Gastrocnemius medialis (tissue), 4 donors: ENCODE measurements at regions not wholly inside any gene's neighbourhood (a gene's known extent, or its start where the extent isn't known, plus 50 kb on each side); places are given as distances from the start of the nearest gene placed in this dataset.

Experiments
- ATAC-seq, 2 donors: fragments of 150-250 bp; one replicate each; pipeline ENCODE4 v1.9.1; 2016
- DNase-seq, 2 donors: peaks; one replicate each; pipeline ENCODE4 v3.0.0-alpha.2; 2019
- H3K27ac ChIP-seq, 4 donors: fragments of 200-600 bp; sonication (generic); 1 replicate in 1 of 4; 2 replicates in 3 of 4; pipeline ENCODE4 v1.5.1; 2016 to 2018; ENCODE audit warnings: mild to moderate bottlenecking in 2 of 4, moderate library complexity in 1 of 4
- H3K27me3 ChIP-seq, 3 donors: fragments of 200-600 bp; sonication (generic) in 2 of 3; 1 replicate in 1 of 3; 2 replicates in 2 of 3; pipeline versions ENCODE4 v1.5.1 to v1.6.0; 2016 to 2019; ENCODE audit warnings: mild to moderate bottlenecking in 1 of 3, moderate library complexity in 1 of 3
- H3K36me3 ChIP-seq, 2 donors: fragments of 200-600 bp; sonication (generic) in 1 of 2; one replicate each; pipeline ENCODE4 v1.5.1; 2017 to 2018
- H3K4me1 ChIP-seq, 2 donors: fragments of 200-600 bp; sonication (generic) in 1 of 2; one replicate each; pipeline ENCODE4 v1.5.1; 2016 to 2017; ENCODE audit warnings: mild to moderate bottlenecking in 2 of 2
- H3K4me3 ChIP-seq, 4 donors: fragments of 200-600 bp; sonication (generic) in 3 of 4; 1 replicate in 1 of 4; 2 replicates in 3 of 4; pipeline ENCODE4 v1.5.1; 2016 to 2019; ENCODE audit warnings: mild to moderate bottlenecking in 2 of 4
- H3K9me3 ChIP-seq, 3 donors: fragments of 200-600 bp; sonication (generic) in 2 of 3; 1 replicate in 1 of 3; 2 replicates in 2 of 3; pipeline ENCODE4 v1.5.1; 2016 to 2019
- POLR2A ChIP-seq, 2 donors: fragments of 450-650 bp; IDR thresholded peaks; one replicate each; pipeline ENCODE4 v1.6.1; 2017; ENCODE audit warnings: antibody characterized with exemption in 2 of 2, mild to moderate bottlenecking in 2 of 2, moderate library complexity in 2 of 2
- in situ Hi-C, 4 donors: fragments of 200-750 bp; cut with MboI; loops; one replicate each; pipeline versions ENCODE4 v1.15.0 to v1.8.0; 2017; ENCODE audit warnings: low sequenced_read_pairs in 4 of 4
- intact Hi-C: fragments of 100-400 bp; cut with DNase I; formaldehyde crosslinking; loops from one replicate; pipeline ENCODE4 v1.15.1; 2023; ENCODE audit warnings: low total_unique reads
- TF ChIP-seq, protein P1 (sequence below), 5 experiments: fragments of 450-650 bp in 3 of 5; fragments of 200-600 bp in 2 of 5; sonication (generic) in 2 of 5; IDR thresholded peaks in 4 of 5; conservative IDR thresholded peaks in 1 of 5; 1 replicate in 4 of 5; 2 replicates in 1 of 5; pipeline ENCODE4 v1.5.1; 2016 to 2019; ENCODE audit warnings: antibody characterized with exemption in 5 of 5, mild to moderate bottlenecking in 3 of 5, moderate library complexity in 3 of 5

DNA sequence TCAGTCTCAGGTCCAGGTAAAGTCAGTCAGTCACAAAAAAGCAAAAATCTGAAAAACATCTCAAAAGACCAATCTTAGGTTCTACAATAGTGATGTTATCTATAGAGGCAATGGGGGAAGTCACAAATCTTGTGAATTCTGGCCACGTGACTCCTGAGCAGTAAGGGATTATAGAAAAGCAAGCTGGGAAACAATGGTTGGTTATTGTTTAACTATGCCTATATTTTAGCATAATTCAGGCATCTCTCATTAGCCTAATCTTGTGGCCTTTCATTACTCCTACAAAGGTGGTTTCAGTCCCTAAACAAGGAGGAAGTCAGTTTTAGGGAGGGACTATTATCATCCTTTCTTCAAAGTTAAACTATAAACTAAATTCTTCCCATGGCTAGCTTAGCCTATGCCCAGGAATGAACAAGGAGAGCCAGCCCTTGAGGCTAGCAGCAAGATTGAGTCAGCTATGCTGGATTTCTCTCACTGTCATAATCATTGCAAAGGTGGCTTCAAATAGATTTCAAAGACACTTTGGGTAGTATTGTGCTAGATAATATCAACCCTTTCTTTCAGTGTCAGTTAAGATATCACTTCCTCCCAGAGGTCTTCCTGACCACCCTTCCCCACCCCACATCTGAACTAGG lies 56.4 kb upstream of the ITGA6 start:
- intact Hi-C loops, result no loop called here
- no peaks in the 10 kb centered on the region for H3K27me3 ChIP-seq
- TF ChIP-seq POLR2A (IDR thresholded peaks at IDR 0.05), result no peak
- TF ChIP-seq, protein P1, sequence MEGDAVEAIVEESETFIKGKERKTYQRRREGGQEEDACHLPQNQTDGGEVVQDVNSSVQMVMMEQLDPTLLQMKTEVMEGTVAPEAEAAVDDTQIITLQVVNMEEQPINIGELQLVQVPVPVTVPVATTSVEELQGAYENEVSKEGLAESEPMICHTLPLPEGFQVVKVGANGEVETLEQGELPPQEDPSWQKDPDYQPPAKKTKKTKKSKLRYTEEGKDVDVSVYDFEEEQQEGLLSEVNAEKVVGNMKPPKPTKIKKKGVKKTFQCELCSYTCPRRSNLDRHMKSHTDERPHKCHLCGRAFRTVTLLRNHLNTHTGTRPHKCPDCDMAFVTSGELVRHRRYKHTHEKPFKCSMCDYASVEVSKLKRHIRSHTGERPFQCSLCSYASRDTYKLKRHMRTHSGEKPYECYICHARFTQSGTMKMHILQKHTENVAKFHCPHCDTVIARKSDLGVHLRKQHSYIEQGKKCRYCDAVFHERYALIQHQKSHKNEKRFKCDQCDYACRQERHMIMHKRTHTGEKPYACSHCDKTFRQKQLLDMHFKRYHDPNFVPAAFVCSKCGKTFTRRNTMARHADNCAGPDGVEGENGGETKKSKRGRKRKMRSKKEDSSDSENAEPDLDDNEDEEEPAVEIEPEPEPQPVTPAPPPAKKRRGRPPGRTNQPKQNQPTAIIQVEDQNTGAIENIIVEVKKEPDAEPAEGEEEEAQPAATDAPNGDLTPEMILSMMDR (IDR thresholded peaks at IDR 0.05 in 4 of 5, conservative IDR thresholded peaks at IDR 0.05 in 1 of 5), result no peak
- H3K4me1 ChIP-seq, result peaks cover 0 to 7% of the 10 kb centered on the region in 2 donors
- in situ Hi-C loops, result no loop called here
- ATAC-seq, result no peak
- no peaks in the 10 kb centered on the region for H3K36me3 ChIP-seq
- no peaks in the 10 kb centered on the region for H3K9me3 ChIP-seq
- DNase-seq, result no peak
- no peak overlapping the region for H3K4me3 ChIP-seq
- H3K27ac ChIP-seq, result no peak overlapping the region

DNA sequence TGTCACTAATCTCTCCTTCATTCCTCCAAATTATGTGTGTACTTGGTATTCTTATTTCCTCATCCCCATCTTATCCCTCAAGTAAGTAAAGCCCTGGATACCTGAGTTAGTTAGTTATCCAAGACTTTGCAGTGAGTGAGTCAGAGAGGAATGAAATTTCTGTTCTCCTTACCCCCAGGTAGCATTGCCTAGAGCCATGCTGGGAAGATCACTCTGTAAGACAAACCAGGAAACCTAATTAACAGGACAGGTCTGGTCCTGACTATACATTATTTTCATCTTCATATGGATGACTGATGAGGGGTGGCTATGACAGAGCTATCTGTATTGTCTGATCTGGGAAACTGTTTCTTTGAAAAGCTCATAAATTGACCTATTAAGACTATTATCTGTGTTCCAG lies 55.0 kb upstream of the ITGA6 start:
- DNase-seq, result no peak
- Histone ChIP-seq H3K9me3 (no peaks in the 10 kb centered on the region), H3K4me3 (no peak overlapping the region), H3K27ac (no peak overlapping the region), H3K27me3 (no peaks in the 10 kb centered on the region), H3K4me1 (peaks cover 8 to 11% of the 10 kb centered on the region in 2 donors), H3K36me3 (no peaks in the 10 kb centered on the region)
- in situ Hi-C loops, result no loop called here
- TF ChIP-seq, protein P1 (IDR thresholded peaks at IDR 0.05 in 4 of 5, conservative IDR thresholded peaks at IDR 0.05 in 1 of 5), result no peak
- TF ChIP-seq POLR2A (IDR thresholded peaks at IDR 0.05), result no peak
- ATAC-seq, result no peak
- intact Hi-C loops, result no loop called here

DNA sequence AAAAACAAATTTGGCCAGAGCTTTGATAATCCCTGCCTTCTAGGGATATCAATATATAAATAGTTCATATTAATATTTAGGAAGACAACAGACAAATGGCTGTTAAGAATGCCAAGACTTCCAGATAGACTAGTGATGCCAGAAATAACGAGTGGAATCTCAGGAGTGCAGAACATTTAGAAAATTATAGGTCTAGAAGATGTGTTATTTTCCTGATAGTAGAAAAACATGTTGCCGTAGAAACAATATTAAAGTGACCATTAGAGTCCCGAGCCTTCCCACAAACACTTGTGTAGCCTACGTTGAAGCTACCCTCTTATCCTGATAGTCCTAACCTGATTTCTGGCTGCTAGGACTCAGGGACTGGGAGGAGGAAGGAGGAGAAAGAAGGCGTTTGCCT lies 54.3 kb upstream of the ITGA6 start:
- Histone ChIP-seq H3K4me3 (no peak overlapping the region), H3K27ac (no peak overlapping the region), H3K36me3 (no peaks in the 10 kb centered on the region), H3K4me1 (peaks cover 8 to 11% of the 10 kb centered on the region in 2 donors), H3K9me3 (no peaks in the 10 kb centered on the region), H3K27me3 (no peaks in the 10 kb centered on the region)
- TF ChIP-seq, protein P1 (IDR thresholded peaks at IDR 0.05 in 4 of 5, conservative IDR thresholded peaks at IDR 0.05 in 1 of 5), result no peak
- no peak for TF ChIP-seq POLR2A (IDR thresholded peaks at IDR 0.05)
- intact Hi-C loops, result no loop called here
- in situ Hi-C loops, result no loop called here
- ATAC-seq (no peak), DNase-seq (no peak)

DNA sequence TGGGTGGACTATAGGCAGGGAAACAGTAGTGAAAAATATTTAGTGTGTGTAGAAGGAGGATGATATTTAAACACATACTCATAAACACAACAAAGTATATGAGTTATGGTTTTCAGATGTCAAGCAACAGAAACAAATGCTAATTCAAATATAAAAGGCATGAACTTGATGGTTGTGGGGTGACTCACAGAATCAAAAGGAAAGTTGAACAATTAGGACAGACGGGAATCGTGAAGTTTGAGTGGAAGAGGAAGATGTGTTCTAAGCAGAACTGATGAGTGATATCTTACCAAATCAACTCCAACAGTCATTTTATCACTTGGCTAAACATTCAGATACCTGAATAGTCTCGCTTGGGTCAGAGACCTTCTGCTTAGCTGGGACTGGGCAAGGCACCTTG lies 53.6 kb upstream of the ITGA6 start:
- no peak overlapping the region for H3K4me3 ChIP-seq
- H3K9me3 ChIP-seq, result no peaks in the 10 kb centered on the region
- no peak overlapping the region for H3K27ac ChIP-seq
- intact Hi-C loops, result no loop called here
- no peaks in the 10 kb centered on the region for H3K36me3 ChIP-seq
- TF ChIP-seq, protein P1 (IDR thresholded peaks at IDR 0.05 in 4 of 5, conservative IDR thresholded peaks at IDR 0.05 in 1 of 5), result no peak
- TF ChIP-seq POLR2A (IDR thresholded peaks at IDR 0.05), result no peak
- no peaks in the 10 kb centered on the region for H3K27me3 ChIP-seq
- no peak for DNase-seq
- H3K4me1 ChIP-seq, result peaks cover 8 to 11% of the 10 kb centered on the region in 2 donors
- in situ Hi-C loops, result no loop called here
- no peak for ATAC-seq
